ENCODE measurements at regions not wholly inside any gene's neighbourhood (a gene's known extent, or its start where the extent isn't known, plus 50 kb on each side); places are given as distances from the start of the nearest gene placed in this dataset.

DNA sequence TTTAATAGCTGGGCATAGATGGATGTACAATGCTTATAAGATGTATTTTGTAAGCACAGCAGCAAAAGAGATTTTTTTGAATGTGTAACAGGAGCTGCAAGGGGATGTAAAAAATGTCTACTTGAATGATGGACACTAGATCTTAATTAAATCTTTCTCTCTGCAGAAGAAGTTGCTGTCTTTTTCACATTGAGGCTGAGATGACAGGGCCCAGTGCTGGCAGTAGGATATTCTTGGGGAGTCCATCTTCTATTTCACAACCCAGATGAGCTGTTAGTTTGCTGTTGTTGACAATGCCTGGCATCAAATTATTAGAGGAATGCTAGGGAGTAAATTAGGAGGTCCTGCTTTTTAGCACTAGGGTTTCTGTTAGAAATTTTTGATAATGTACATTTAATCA, 698.7 kb downstream of the SLITRK5 start:
- Histone ChIP-seq H3K9ac (ENCODE audit: low read length) (no peak overlapping the region), H4K20me1 (ENCODE audit: insufficient read depth) (no peaks in the 10 kb centered on the region), H3K4me3 (replicated peaks in 1 of 2; ENCODE audit: low read depth in 1 of 2, low read length in 2 of 2) (no peak overlapping the region), H3K9me3 (ENCODE audit: control insufficient read depth in 1 of 2, insufficient read depth in 1 of 2, low read depth in 1 of 2, low read length in 2 of 2) (0 out of 4 replicates have a peak, but pooled peaks cover 0 to 4% of the 10 kb centered on the region in 2 experiments), H2AFZ (ENCODE audit: low read depth, low read length, poor library complexity, severe bottlenecking) (no peak overlapping the region), H3K4me1 (ENCODE audit: control insufficient read depth in 1 of 2, insufficient read depth in 2 of 2, low read length in 2 of 2) (no peaks in the 10 kb centered on the region), H3K4me2 (ENCODE audit: low read length) (no peak overlapping the region), H3K79me2 (ENCODE audit: insufficient read depth, low read length) (no peaks in the 10 kb centered on the region), H3K9me2 (ENCODE audit: insufficient read depth) (no peaks in the 10 kb centered on the region), H3K27ac (ENCODE audit: low read depth, low read length) (no peak overlapping the region), H3K36me3 (ENCODE audit: control insufficient read depth in 1 of 2, insufficient read depth in 2 of 2, low read length in 2 of 2) (no peaks in the 10 kb centered on the region), H3K27me3 (ENCODE audit: insufficient read depth, low read length) (no peaks in the 10 kb centered on the region)
- DNase-seq (ENCODE audit: low read depth, low spot score) (no peak), ATAC-seq (no peak)
- CTCF ChIA-PET = no interaction called here
- TF ChIP-seq ELF1 (IDR thresholded peaks at IDR 0.05; ENCODE audit: borderline replicate concordance, low read depth) (no peak), ATF3 (IDR thresholded peaks at IDR 0.05) (no peak), TCF7L2 (IDR thresholded peaks at IDR 0.05; ENCODE audit: borderline replicate concordance, extremely low read depth, insufficient read depth, insufficient read length) (no peak), SP1 (IDR thresholded peaks at IDR 0.05; ENCODE audit: low read depth) (no peak), FOSL1 (IDR thresholded peaks at IDR 0.05; ENCODE audit: low read depth) (no peak), EZH2 (IDR thresholded peaks at IDR 0.05) (no peak), ZFX (IDR thresholded peaks at IDR 0.05) (no peak), POLR2AphosphoS5 (IDR thresholded peaks at IDR 0.05; ENCODE audit: low read depth, low read length) (no peak), POLR2A (IDR thresholded peaks at IDR 0.05; ENCODE audit: borderline replicate concordance, extremely low read depth, insufficient read depth, insufficient read length) (no peak)
- TF ChIP-seq, protein P1, sequence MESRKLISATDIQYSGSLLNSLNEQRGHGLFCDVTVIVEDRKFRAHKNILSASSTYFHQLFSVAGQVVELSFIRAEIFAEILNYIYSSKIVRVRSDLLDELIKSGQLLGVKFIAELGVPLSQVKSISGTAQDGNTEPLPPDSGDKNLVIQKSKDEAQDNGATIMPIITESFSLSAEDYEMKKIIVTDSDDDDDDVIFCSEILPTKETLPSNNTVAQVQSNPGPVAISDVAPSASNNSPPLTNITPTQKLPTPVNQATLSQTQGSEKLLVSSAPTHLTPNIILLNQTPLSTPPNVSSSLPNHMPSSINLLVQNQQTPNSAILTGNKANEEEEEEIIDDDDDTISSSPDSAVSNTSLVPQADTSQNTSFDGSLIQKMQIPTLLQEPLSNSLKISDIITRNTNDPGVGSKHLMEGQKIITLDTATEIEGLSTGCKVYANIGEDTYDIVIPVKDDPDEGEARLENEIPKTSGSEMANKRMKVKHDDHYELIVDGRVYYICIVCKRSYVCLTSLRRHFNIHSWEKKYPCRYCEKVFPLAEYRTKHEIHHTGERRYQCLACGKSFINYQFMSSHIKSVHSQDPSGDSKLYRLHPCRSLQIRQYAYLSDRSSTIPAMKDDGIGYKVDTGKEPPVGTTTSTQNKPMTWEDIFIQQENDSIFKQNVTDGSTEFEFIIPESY (IDR thresholded peaks at IDR 0.05; ENCODE audit: extremely low read depth, insufficient replicate concordance, low read length) = no peak
- intact Hi-C loops (cut with micrococcal nuclease) = no loop called here
- POLR2A ChIA-PET = no interaction called here
- no TSS peak for BruUV-seq (replicated peaks)
- RAD21 ChIA-PET (ENCODE audit: low non-redundant PET in 1 of 2, low total read pairs in 2 of 2, uncharacterized antibody in 2 of 2, unreplicated experiment in 2 of 2) = no interaction called here

Data from HCT116 (cell line).